ENCODE measurements at regions not wholly inside any gene's neighbourhood (a gene's known extent, or its start where the extent isn't known, plus 50 kb on each side); places are given as distances from the start of the nearest gene placed in this dataset.

GRCh38 chr11:129680907-129681306 lies 134.7 kb upstream of the TMEM45B start:
- no peaks in the 10 kb centered on the region for H3K27me3 ChIP-seq (ENCODE audit: control insufficient read depth, insufficient read depth, low read length)
- no peak overlapping the region for H3K27ac ChIP-seq (ENCODE audit: low read depth, low read length)
- H3K4me1 ChIP-seq (ENCODE audit: control insufficient read depth, insufficient read depth, low read length): no peaks in the 10 kb centered on the region
- no peaks in the 10 kb centered on the region for H3K36me3 ChIP-seq (ENCODE audit: control insufficient read depth, insufficient read depth, low read length)
- no peak overlapping the region for H3K9ac ChIP-seq (ENCODE audit: low read length)
- H3K9me3 ChIP-seq (ENCODE audit: control insufficient read depth, insufficient read depth, low read depth, low read length): no peaks in the 10 kb centered on the region
- H3K4me3 ChIP-seq (ENCODE audit: low read depth, low read length): no peak overlapping the region

- H3K9me3 ChIP-seq (ENCODE audit: control insufficient read depth, insufficient read depth, low read depth, low read length): no peaks in the 10 kb centered on the region
- no peaks in the 10 kb centered on the region for H3K4me1 ChIP-seq (ENCODE audit: control insufficient read depth, insufficient read depth, low read length)
- no peaks in the 10 kb centered on the region for H3K36me3 ChIP-seq (ENCODE audit: control insufficient read depth, insufficient read depth, low read length)
- H3K9ac ChIP-seq (ENCODE audit: low read length): no peak overlapping the region
- H3K27me3 ChIP-seq (ENCODE audit: control insufficient read depth, insufficient read depth, low read length): no peaks in the 10 kb centered on the region
- H3K4me3 ChIP-seq (ENCODE audit: low read depth, low read length): no peak overlapping the region
- H3K27ac ChIP-seq (ENCODE audit: low read depth, low read length): no peak overlapping the region
Observed at GRCh38 chr11:129681344-129682114, 134.1 kb upstream of the TMEM45B start.

GRCh38 chr11:129686269-129686668 lies 129.4 kb upstream of the TMEM45B start:
- H3K27ac ChIP-seq (ENCODE audit: low read depth, low read length): no peak overlapping the region
- no peaks in the 10 kb centered on the region for H3K9me3 ChIP-seq (ENCODE audit: control insufficient read depth, insufficient read depth, low read depth, low read length)
- H3K4me1 ChIP-seq (ENCODE audit: control insufficient read depth, insufficient read depth, low read length): no peaks in the 10 kb centered on the region
- no peaks in the 10 kb centered on the region for H3K27me3 ChIP-seq (ENCODE audit: control insufficient read depth, insufficient read depth, low read length)
- H3K36me3 ChIP-seq (ENCODE audit: control insufficient read depth, insufficient read depth, low read length): no peaks in the 10 kb centered on the region
- H3K4me3 ChIP-seq (ENCODE audit: low read depth, low read length): no peak overlapping the region
- H3K9ac ChIP-seq (ENCODE audit: low read length): no peak overlapping the region

GRCh38 chr11:129691142-129691541 lies 124.5 kb upstream of the TMEM45B start:
- no peak overlapping the region for H3K9ac ChIP-seq (ENCODE audit: low read length)
- no peaks in the 10 kb centered on the region for H3K36me3 ChIP-seq (ENCODE audit: control insufficient read depth, insufficient read depth, low read length)
- no peaks in the 10 kb centered on the region; the same call in 1 of the 2 replicates for H3K4me1 ChIP-seq (ENCODE audit: control insufficient read depth, insufficient read depth, low read length)
- no peak overlapping the region for H3K27ac ChIP-seq (ENCODE audit: low read depth, low read length)
- peaks cover 8% of the 10 kb centered on the region; the same call in 1 of the 2 replicates for H3K27me3 ChIP-seq (ENCODE audit: control insufficient read depth, insufficient read depth, low read length)
- H3K4me3 ChIP-seq (ENCODE audit: low read depth, low read length): no peak overlapping the region
- H3K9me3 ChIP-seq (ENCODE audit: control insufficient read depth, insufficient read depth, low read depth, low read length): no peaks in the 10 kb centered on the region

- no peak overlapping the region for H3K9ac ChIP-seq (ENCODE audit: low read length)
- H3K27ac ChIP-seq (ENCODE audit: low read depth, low read length): no peak overlapping the region
- no peaks in the 10 kb centered on the region for H3K9me3 ChIP-seq (ENCODE audit: control insufficient read depth, insufficient read depth, low read depth, low read length)
- peaks cover 11% of the 10 kb centered on the region; the same call in 1 of the 2 replicates for H3K27me3 ChIP-seq (ENCODE audit: control insufficient read depth, insufficient read depth, low read length)
- H3K36me3 ChIP-seq (ENCODE audit: control insufficient read depth, insufficient read depth, low read length): no peaks in the 10 kb centered on the region
- H3K4me1 ChIP-seq (ENCODE audit: control insufficient read depth, insufficient read depth, low read length): no peaks in the 10 kb centered on the region; the same call in 1 of the 2 replicates
- H3K4me3 ChIP-seq (ENCODE audit: low read depth, low read length): no peak overlapping the region
Observed at GRCh38 chr11:129694538-129694937, 121.1 kb upstream of the TMEM45B start.

- H3K9me3 ChIP-seq (ENCODE audit: control insufficient read depth, insufficient read depth, low read depth, low read length): no peaks in the 10 kb centered on the region
- H3K9ac ChIP-seq (ENCODE audit: low read length): no peak overlapping the region
- H3K36me3 ChIP-seq (ENCODE audit: control insufficient read depth, insufficient read depth, low read length): no peaks in the 10 kb centered on the region
- H3K27me3 ChIP-seq (ENCODE audit: control insufficient read depth, insufficient read depth, low read length): peaks cover 11% of the 10 kb centered on the region; the same call in 1 of the 2 replicates
- no peak overlapping the region for H3K4me3 ChIP-seq (ENCODE audit: low read depth, low read length)
- H3K27ac ChIP-seq (ENCODE audit: low read depth, low read length): no peak overlapping the region
- no peaks in the 10 kb centered on the region; the same call in 1 of the 2 replicates for H3K4me1 ChIP-seq (ENCODE audit: control insufficient read depth, insufficient read depth, low read length)
Observed at GRCh38 chr11:129694966-129695365, 120.7 kb upstream of the TMEM45B start.

- H3K36me3 ChIP-seq (ENCODE audit: control insufficient read depth, insufficient read depth, low read length): no peaks in the 10 kb centered on the region
- no peaks in the 10 kb centered on the region for H3K9me3 ChIP-seq (ENCODE audit: control insufficient read depth, insufficient read depth, low read depth, low read length)
- peaks cover 11% of the 10 kb centered on the region; the same call in 1 of the 2 replicates for H3K27me3 ChIP-seq (ENCODE audit: control insufficient read depth, insufficient read depth, low read length)
- H3K9ac ChIP-seq (ENCODE audit: low read length): no peak overlapping the region
- H3K27ac ChIP-seq (ENCODE audit: low read depth, low read length): no peak overlapping the region
- H3K4me3 ChIP-seq (ENCODE audit: low read depth, low read length): peak overlapping the region; percentile 44
- H3K4me1 ChIP-seq (ENCODE audit: control insufficient read depth, insufficient read depth, low read length): no peaks in the 10 kb centered on the region; the same call in 1 of the 2 replicates
Observed at GRCh38 chr11:129695571-129696308, 119.9 kb upstream of the TMEM45B start.

GRCh38 chr11:129696309-129696989 lies 119.2 kb upstream of the TMEM45B start:
- Histone ChIP-seq H3K27ac (ENCODE audit: low read depth, low read length) (no peak overlapping the region), H3K27me3 (ENCODE audit: control insufficient read depth, insufficient read depth, low read length) (peaks cover 11% of the 10 kb centered on the region; the same call in 1 of the 2 replicates), H3K9ac (ENCODE audit: low read length) (no peak overlapping the region), H3K4me3 (ENCODE audit: low read depth, low read length) (no peak overlapping the region), H3K36me3 (ENCODE audit: control insufficient read depth, insufficient read depth, low read length) (no peaks in the 10 kb centered on the region), H3K4me1 (ENCODE audit: control insufficient read depth, insufficient read depth, low read length) (no peaks in the 10 kb centered on the region; the same call in 1 of the 2 replicates), H3K9me3 (ENCODE audit: control insufficient read depth, insufficient read depth, low read depth, low read length) (no peaks in the 10 kb centered on the region)

- no peaks in the 10 kb centered on the region; the same call in 1 of the 2 replicates for H3K4me1 ChIP-seq (ENCODE audit: control insufficient read depth, insufficient read depth, low read length)
- no peaks in the 10 kb centered on the region for H3K36me3 ChIP-seq (ENCODE audit: control insufficient read depth, insufficient read depth, low read length)
- no peaks in the 10 kb centered on the region for H3K9me3 ChIP-seq (ENCODE audit: control insufficient read depth, insufficient read depth, low read depth, low read length)
- peaks cover 11% of the 10 kb centered on the region; the same call in 1 of the 2 replicates for H3K27me3 ChIP-seq (ENCODE audit: control insufficient read depth, insufficient read depth, low read length)
- no peak overlapping the region for H3K4me3 ChIP-seq (ENCODE audit: low read depth, low read length)
- H3K9ac ChIP-seq (ENCODE audit: low read length): no peak overlapping the region
- H3K27ac ChIP-seq (ENCODE audit: low read depth, low read length): no peak overlapping the region
Observed at GRCh38 chr11:129698212-129698611, 117.4 kb upstream of the TMEM45B start.

- H3K4me1 ChIP-seq (ENCODE audit: control insufficient read depth, insufficient read depth, low read length): no peaks in the 10 kb centered on the region; the same call in 1 of the 2 replicates
- H3K9ac ChIP-seq (ENCODE audit: low read length): no peak overlapping the region
- peaks cover 10% of the 10 kb centered on the region; the same call in 1 of the 2 replicates for H3K27me3 ChIP-seq (ENCODE audit: control insufficient read depth, insufficient read depth, low read length)
- H3K9me3 ChIP-seq (ENCODE audit: control insufficient read depth, insufficient read depth, low read depth, low read length): no peaks in the 10 kb centered on the region
- no peak overlapping the region for H3K4me3 ChIP-seq (ENCODE audit: low read depth, low read length)
- no peaks in the 10 kb centered on the region for H3K36me3 ChIP-seq (ENCODE audit: control insufficient read depth, insufficient read depth, low read length)
- no peak overlapping the region for H3K27ac ChIP-seq (ENCODE audit: low read depth, low read length)
Observed at GRCh38 chr11:129699711-129700304, 115.8 kb upstream of the TMEM45B start.
